Fibroblast of lung (primary cell): ENCODE measurements at regions not wholly inside any gene's neighbourhood (a gene's known extent, or its start where the extent isn't known, plus 50 kb on each side); places are given as distances from the start of the nearest gene placed in this dataset.

Source experiments
- DNase-seq, 2 donors: peaks; one replicate each; pipeline versions ENCODE4 v3.0.0 to v3.0.0-alpha.2; 2010; ENCODE audit warnings: low read depth in 2 of 2
- H2AFZ ChIP-seq: 2 replicates; pipeline ENCODE4 v1.5.1; 2012; ENCODE audit warnings: low read length, control low read depth, inconsistent platforms
- H3K27ac ChIP-seq: 2 replicates; pipeline ENCODE4 v1.5.1; 2011; ENCODE audit warnings: low read length, control low read depth; ENCODE audit not compliant: insufficient read depth
- H3K27me3 ChIP-seq: 2 replicates; pipeline ENCODE4 v1.5.1; 2011; ENCODE audit warnings: mild to moderate bottlenecking, low read length; ENCODE audit not compliant: control insufficient read depth, insufficient read depth
- H3K36me3 ChIP-seq: 2 replicates; pipeline ENCODE4 v1.5.1; 2011; ENCODE audit warnings: low read length; ENCODE audit not compliant: control insufficient read depth, insufficient read depth
- H3K4me1 ChIP-seq: 2 replicates; pipeline ENCODE4 v1.5.1; 2011; ENCODE audit warnings: low read length; ENCODE audit not compliant: control insufficient read depth, insufficient read depth; ENCODE audit errors: extremely low read depth
- H3K4me2 ChIP-seq: 2 replicates; pipeline ENCODE4 v1.5.1; 2011; ENCODE audit warnings: low read length, control low read depth; ENCODE audit not compliant: insufficient read depth; ENCODE audit errors: extremely low read depth
- H3K4me3 ChIP-seq, 4 experiments: fragments of 200-600 bp in 1 of 4; sonication (generic) in 1 of 4; replicated peaks in 1 of 4; 2 replicates each; pipeline ENCODE4 v1.5.1; 2011 to 2016; ENCODE audit warnings: low read length in 4 of 4, low read depth in 3 of 4, mild to moderate bottlenecking in 3 of 4, control low read depth in 2 of 4, inconsistent platforms in 1 of 4, mixed read lengths in 1 of 4; ENCODE audit not compliant: insufficient read depth in 1 of 4; ENCODE audit errors: control extremely low read depth in 1 of 4
- H3K79me2 ChIP-seq: 2 replicates; pipeline ENCODE4 v1.5.1; 2012; ENCODE audit warnings: mild to moderate bottlenecking, low read length, inconsistent platforms; ENCODE audit not compliant: control insufficient read depth, insufficient read depth
- H3K9ac ChIP-seq: 2 replicates; pipeline ENCODE4 v1.5.1; 2011; ENCODE audit warnings: mild to moderate bottlenecking, low read length, control low read depth; ENCODE audit not compliant: insufficient read depth
- H3K9me3 ChIP-seq: 2 replicates; pipeline ENCODE4 v1.5.1; 2012; ENCODE audit warnings: low read depth, low read length; ENCODE audit not compliant: control insufficient read depth, insufficient read depth
- H4K20me1 ChIP-seq: 2 replicates; pipeline ENCODE4 v1.5.1; 2011; ENCODE audit warnings: low read length; ENCODE audit not compliant: control insufficient read depth, insufficient read depth; ENCODE audit errors: extremely low read depth
- CTCF ChIP-seq, 2 donors: IDR thresholded peaks in 1 of 2; conservative IDR thresholded peaks in 1 of 2; 1 replicate in 1 of 2; 2 replicates in 1 of 2; pipeline ENCODE4 v1.5.1; 2011 to 2012; ENCODE audit warnings: low read length in 2 of 2, control low read depth in 1 of 2, inconsistent platforms in 1 of 2, low read depth in 1 of 2, mild to moderate bottlenecking in 1 of 2
- EZH2 ChIP-seq: IDR thresholded peaks from 2 replicates; pipeline ENCODE4 v1.5.1; 2012; ENCODE audit warnings: low read length, control low read depth, mild to moderate bottlenecking; ENCODE audit errors: missing control alignments

- no peaks in the 10 kb centered on the region for H3K9me3 ChIP-seq
These were observed 116.0 kb upstream of the VGLL2 start for GRCh38 chr6:117149324-117149723.

GRCh38 chr6:117156741-117157140 is 108.6 kb upstream of the VGLL2 start:
- H2AFZ ChIP-seq: no peak overlapping the region
- H4K20me1 ChIP-seq: no peaks in the 10 kb centered on the region
- no peaks in the 10 kb centered on the region for H3K36me3 ChIP-seq
- H3K79me2 ChIP-seq: no peaks in the 10 kb centered on the region
- DNase-seq: no peak
- no peak overlapping the region for H3K4me3 ChIP-seq
- TF ChIP-seq CTCF (conservative IDR thresholded peaks at IDR 0.05 in 1 of 2, IDR thresholded peaks at IDR 0.05 in 1 of 2; ENCODE audit: low read depth in 1 of 2, low read length in 2 of 2): no peak
- no peak for TF ChIP-seq EZH2
- no peak overlapping the region for H3K4me2 ChIP-seq
- no peaks in the 10 kb centered on the region for H3K4me1 ChIP-seq
- no peaks in the 10 kb centered on the region for H3K27me3 ChIP-seq
- H3K27ac ChIP-seq: no peak overlapping the region
- no peaks in the 10 kb centered on the region for H3K9me3 ChIP-seq
- H3K9ac ChIP-seq: no peak overlapping the region

More at GRCh38 chr6:117149324-117149723, 116.0 kb upstream of the VGLL2 start:
- H3K27me3 ChIP-seq: no peaks in the 10 kb centered on the region
- TF ChIP-seq CTCF (conservative IDR thresholded peaks at IDR 0.05 in 1 of 2, IDR thresholded peaks at IDR 0.05 in 1 of 2; ENCODE audit: low read depth in 1 of 2, low read length in 2 of 2): no peak
- no peak for TF ChIP-seq EZH2
- DNase-seq: no peak
- no peak overlapping the region for H3K27ac ChIP-seq
- H3K4me3 ChIP-seq: no peak overlapping the region
- H3K4me2 ChIP-seq: no peak overlapping the region
- no peaks in the 10 kb centered on the region for H3K36me3 ChIP-seq
- no peak overlapping the region for H3K9ac ChIP-seq
- H4K20me1 ChIP-seq: no peaks in the 10 kb centered on the region
- no peaks in the 10 kb centered on the region for H3K79me2 ChIP-seq
- no peaks in the 10 kb centered on the region for H3K4me1 ChIP-seq
- H2AFZ ChIP-seq: no peak overlapping the region

- Histone ChIP-seq H2AFZ (no peak overlapping the region), H3K4me2 (no peak overlapping the region), H3K79me2 (no peaks in the 10 kb centered on the region), H3K36me3 (no peaks in the 10 kb centered on the region), H3K27ac (no peak overlapping the region), H3K9me3 (no peaks in the 10 kb centered on the region), H3K27me3 (no peaks in the 10 kb centered on the region), H3K4me1 (no peaks in the 10 kb centered on the region), H4K20me1 (no peaks in the 10 kb centered on the region), H3K4me3 (no peak overlapping the region), H3K9ac (no peak overlapping the region)
- no peak for DNase-seq
- TF ChIP-seq EZH2 (no peak), CTCF (conservative IDR thresholded peaks at IDR 0.05 in 1 of 2, IDR thresholded peaks at IDR 0.05 in 1 of 2; ENCODE audit: low read depth in 1 of 2, low read length in 2 of 2) (no peak)
These were observed 107.9 kb upstream of the VGLL2 start for GRCh38 chr6:117157448-117157847.
